ENCODE measurements at regions not wholly inside any gene's neighbourhood (a gene's known extent, or its start where the extent isn't known, plus 50 kb on each side); places are given as distances from the start of the nearest gene placed in this dataset.
A peak's percentile ranks its signal among the peaks of the same experiment; 100 is the strongest.

DNA sequence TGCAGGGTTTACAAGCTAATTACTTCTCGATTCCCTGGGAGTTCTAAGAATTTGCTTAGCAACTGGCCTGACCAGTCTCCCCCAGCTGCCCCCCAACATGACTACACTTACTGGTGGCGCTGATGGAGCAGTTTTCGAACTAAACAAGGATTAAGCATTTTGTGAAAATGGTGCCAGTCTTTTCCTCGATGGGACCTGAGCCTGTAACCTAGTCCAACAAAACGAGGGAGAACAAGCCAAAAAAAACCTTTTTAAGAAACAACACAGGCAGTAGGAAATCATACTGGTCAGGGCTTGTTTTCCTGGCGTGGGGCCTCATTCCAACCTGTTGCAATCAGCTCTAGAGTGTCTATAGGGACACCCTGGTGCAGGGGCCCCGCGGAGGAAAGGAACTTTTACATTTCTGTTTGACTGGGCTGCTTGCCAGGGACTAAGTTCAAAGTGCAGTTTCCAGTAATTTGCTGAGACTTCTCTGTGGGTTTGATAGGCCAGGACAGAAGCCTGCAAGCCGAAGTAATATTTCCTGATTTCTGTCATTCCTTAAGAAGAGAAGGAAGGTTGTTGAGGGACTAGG, 158.7 kb downstream of the SPRY1 start:
- peaks cover 22% of the 10 kb centered on the region for H3K4me1 ChIP-seq
- no peaks in the 10 kb centered on the region for H3K36me3 ChIP-seq (ENCODE audit: insufficient read depth in 1 of 2, low read depth in 1 of 2)
- H3K27ac ChIP-seq, result peak overlapping the region; percentile 66
- H3K27me3 ChIP-seq (ENCODE audit: insufficient read depth in 3 of 3, low read length in 2 of 3), result no peaks in the 10 kb centered on the region
- intact Hi-C loops (cut with DNase I), result loop anchor here in 1 of 2 donors (2.0 kb wide), 1 partner anchor 157 kb away; no protein-coding TSS in a partner anchor
- H3K9me3 ChIP-seq, result no peaks in the 10 kb centered on the region
- H3K4me3 ChIP-seq, result peak overlapping the region; percentile 24
- TF ChIP-seq, protein P1, sequence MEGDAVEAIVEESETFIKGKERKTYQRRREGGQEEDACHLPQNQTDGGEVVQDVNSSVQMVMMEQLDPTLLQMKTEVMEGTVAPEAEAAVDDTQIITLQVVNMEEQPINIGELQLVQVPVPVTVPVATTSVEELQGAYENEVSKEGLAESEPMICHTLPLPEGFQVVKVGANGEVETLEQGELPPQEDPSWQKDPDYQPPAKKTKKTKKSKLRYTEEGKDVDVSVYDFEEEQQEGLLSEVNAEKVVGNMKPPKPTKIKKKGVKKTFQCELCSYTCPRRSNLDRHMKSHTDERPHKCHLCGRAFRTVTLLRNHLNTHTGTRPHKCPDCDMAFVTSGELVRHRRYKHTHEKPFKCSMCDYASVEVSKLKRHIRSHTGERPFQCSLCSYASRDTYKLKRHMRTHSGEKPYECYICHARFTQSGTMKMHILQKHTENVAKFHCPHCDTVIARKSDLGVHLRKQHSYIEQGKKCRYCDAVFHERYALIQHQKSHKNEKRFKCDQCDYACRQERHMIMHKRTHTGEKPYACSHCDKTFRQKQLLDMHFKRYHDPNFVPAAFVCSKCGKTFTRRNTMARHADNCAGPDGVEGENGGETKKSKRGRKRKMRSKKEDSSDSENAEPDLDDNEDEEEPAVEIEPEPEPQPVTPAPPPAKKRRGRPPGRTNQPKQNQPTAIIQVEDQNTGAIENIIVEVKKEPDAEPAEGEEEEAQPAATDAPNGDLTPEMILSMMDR (IDR thresholded peaks at IDR 0.05), result no peak
- 12 to 21% (median 17%) methylated on average over 9 of the region's 9 CpGs for WGBS, 3 donors
- ATAC-seq (peak; percentile 63 to 91 (median 80)), DNase-seq (peak; percentile 87 to 88)

DNA sequence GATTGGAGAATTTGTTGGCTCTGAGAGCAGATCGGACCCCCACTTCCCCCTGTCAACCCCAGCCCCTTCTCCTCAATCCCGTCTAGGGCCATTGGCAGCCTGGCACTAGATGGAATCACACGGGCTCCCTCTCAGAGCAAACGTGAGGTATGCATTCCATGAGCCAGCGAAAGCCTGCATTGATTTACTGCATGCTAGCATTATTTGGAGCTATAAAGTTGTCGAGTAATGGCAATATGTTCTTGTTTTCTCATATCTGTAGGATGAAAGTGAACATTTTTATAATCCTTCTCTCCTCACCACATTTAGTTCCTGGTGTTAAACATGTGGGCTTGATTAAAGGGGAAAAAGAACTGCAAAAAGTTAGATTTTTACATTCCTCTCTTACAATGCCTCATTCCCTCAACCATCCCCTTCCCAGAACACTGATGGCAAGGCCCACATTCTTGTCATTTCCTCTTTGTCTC, 159.2 kb downstream of the SPRY1 start:
- H3K9me3 ChIP-seq, result no peaks in the 10 kb centered on the region
- TF ChIP-seq, protein P1 (IDR thresholded peaks at IDR 0.05), result no peak
- intact Hi-C loops (cut with DNase I), result loop anchor here in 1 of 2 donors (2.0 kb wide), 1 partner anchor 157 kb away; no protein-coding TSS in a partner anchor
- H3K27ac ChIP-seq, result peak overlapping the region; percentile 66
- H3K4me1 ChIP-seq, result peaks cover 22% of the 10 kb centered on the region
- peak; percentile 29 to 45 (median 36) for ATAC-seq
- H3K36me3 ChIP-seq (ENCODE audit: insufficient read depth in 1 of 2, low read depth in 1 of 2), result no peaks in the 10 kb centered on the region
- no peaks in the 10 kb centered on the region for H3K27me3 ChIP-seq (ENCODE audit: insufficient read depth in 3 of 3, low read length in 2 of 3)
- 35 to 51% (median 49%) methylated on average over 6 of the region's 6 CpGs for WGBS, 3 donors
- H3K4me3 ChIP-seq, result no peak overlapping the region
- DNase-seq, result no peak

DNA sequence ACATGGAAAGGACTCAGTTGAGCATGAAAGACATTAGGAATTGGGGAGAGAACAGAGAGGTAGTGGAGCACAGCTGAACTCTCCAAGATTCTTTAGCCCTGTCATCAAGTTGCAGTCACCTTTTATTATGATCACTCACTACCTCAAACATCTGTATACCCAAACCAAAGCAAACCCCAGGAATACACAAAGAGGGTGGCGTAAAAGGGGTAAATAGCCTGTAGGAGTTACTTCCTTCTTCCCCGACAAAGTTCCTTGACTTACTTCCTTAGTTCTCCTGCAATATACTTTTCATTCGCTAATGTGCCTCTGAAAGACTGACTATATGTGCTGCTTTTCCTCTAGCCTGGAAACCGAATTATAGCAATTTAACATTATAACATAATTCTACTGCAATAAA, 159.9 kb downstream of the SPRY1 start:
- Histone ChIP-seq H3K27me3 (ENCODE audit: insufficient read depth in 3 of 3, low read length in 2 of 3) (no peaks in the 10 kb centered on the region), H3K27ac (peak overlapping the region; percentile 66), H3K9me3 (no peaks in the 10 kb centered on the region), H3K36me3 (ENCODE audit: insufficient read depth in 1 of 2, low read depth in 1 of 2) (no peaks in the 10 kb centered on the region), H3K4me1 (peaks cover 22% of the 10 kb centered on the region), H3K4me3 (no peak overlapping the region)
- DNase-seq (no peak), ATAC-seq (no peak)
- 92 to 96% (median 93%) methylated on average over 4 of the region's 4 CpGs for WGBS, 3 donors
- TF ChIP-seq, protein P1 (IDR thresholded peaks at IDR 0.05), result no peak
- intact Hi-C loops (cut with DNase I), result no loop called here

DNA sequence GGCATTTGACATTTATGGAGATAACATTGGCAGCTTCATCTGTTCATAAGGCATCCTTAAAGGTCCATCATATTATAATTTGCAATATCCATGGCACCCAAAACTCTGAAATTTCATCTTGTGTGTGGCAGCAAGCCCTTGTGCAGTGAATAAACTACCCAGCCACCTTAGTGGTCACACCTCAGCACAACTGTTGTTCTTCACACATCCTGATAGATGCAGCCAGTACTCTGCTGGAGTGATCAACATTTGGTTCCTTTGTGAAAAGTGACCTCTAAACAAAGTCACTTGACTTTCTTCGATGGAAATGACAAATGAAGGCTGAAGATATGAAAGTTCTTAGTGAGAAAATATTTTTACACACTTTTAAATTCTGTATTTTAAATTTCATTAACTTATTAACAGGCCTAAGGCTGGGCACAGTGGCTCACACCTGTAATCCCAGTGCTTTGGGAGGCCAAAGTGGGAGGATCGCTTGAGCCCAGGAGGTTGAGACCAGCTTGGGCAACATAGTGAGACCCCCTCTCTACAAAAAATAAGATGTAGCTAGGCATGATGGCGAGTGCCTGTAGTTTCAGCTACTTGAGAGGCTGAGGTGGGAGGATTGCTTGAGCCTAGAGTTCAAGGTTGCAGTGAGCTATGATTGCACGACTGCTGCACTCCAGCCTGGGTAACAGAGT, 161.4 kb downstream of the SPRY1 start:
- Histone ChIP-seq H3K36me3 (ENCODE audit: insufficient read depth in 1 of 2, low read depth in 1 of 2) (no peaks in the 10 kb centered on the region), H3K27ac (no peak overlapping the region), H3K4me1 (peaks cover 22% of the 10 kb centered on the region), H3K4me3 (no peak overlapping the region), H3K9me3 (no peaks in the 10 kb centered on the region), H3K27me3 (ENCODE audit: insufficient read depth in 3 of 3, low read length in 2 of 3) (no peaks in the 10 kb centered on the region)
- WGBS, 3 donors, result 71 to 95% (median 73%) methylated on average over 4 of the region's 4 CpGs
- intact Hi-C loops (cut with DNase I), result no loop called here
- TF ChIP-seq, protein P1 (IDR thresholded peaks at IDR 0.05), result no peak
- DNase-seq, result no peak
- ATAC-seq, result no peak

All from psoas muscle (tissue), 7 donors.